ENCODE measurements at regions not wholly inside any gene's neighbourhood (a gene's known extent, or its start where the extent isn't known, plus 50 kb on each side); places are given as distances from the start of the nearest gene placed in this dataset.
"Not testable (repeated sequence)": the region's sequence is repeated elsewhere in the genome, so short reads cannot be mapped to it uniquely, and the experiment has no call there.

DNA sequence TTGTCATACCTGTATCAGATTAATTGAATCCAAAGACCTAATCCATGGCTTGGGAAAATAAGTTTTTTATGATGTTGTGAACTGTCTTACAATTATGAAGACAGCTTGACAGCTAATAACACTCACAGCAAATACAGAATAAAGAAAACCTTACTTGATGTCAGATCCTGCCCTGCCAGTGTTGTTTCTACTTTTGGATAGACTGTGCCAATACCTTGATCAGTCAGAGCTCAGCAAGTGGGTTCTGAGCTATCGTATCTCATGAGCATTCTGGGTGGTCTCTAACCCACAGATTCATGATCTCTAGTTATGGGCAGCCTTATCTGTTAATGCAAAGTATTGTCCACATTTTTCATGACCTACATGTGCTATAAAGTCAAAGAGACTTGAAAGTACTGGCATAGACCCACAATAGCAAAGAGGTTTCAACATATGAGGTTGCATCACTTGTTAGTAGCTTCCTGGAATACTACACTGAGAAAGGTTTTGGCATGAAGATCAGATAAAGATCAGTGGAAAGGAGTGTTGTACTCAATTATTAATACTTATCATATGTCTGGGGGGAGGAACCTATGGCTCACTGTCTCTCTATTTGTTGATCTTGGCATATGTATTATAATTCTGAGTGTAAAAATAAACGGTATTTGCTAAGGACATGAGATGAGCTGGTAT, 250.7 kb downstream of the UBE2NL start:
- not testable (repeated sequence) for TF ChIP-seq POLR2A (IDR thresholded peaks at IDR 0.05; ENCODE audit: low read length); GATA1 (IDR thresholded peaks at IDR 0.05; ENCODE audit: low read depth, low read length)
